ENCODE measurements at regions not wholly inside any gene's neighbourhood (a gene's known extent, or its start where the extent isn't known, plus 50 kb on each side); places are given as distances from the start of the nearest gene placed in this dataset.

- no peak for TF ChIP-seq CTCF (IDR thresholded peaks at IDR 0.05)
- TF ChIP-seq POLR2A (IDR thresholded peaks at IDR 0.05), result no peak
- no peak for TF ChIP-seq POLR2AphosphoS5 (IDR thresholded peaks at IDR 0.05)
These were observed 62.2 kb upstream of the IGFBP5 start for GRCh38 chr2:216757532-216757931.

Data from breast epithelium (tissue), 3 donors.